HepG2 (cell line): ENCODE measurements at regions not wholly inside any gene's neighbourhood (a gene's known extent, or its start where the extent isn't known, plus 50 kb on each side); places are given as distances from the start of the nearest gene placed in this dataset.

ENCODE experiments used
- CREB1 ChIP-seq, 2 experiments: fragments of 450-650 bp in 1 of 2; IDR thresholded peaks; 2 replicates each; pipeline ENCODE4 v1.6.1; 2016 to 2017; ENCODE audit warnings: control low read depth in 1 of 2, mild to moderate bottlenecking in 1 of 2, missing compliant biosample characterization in 1 of 2, missing genetic modification characterization in 1 of 2
- HNF4G ChIP-seq, 2 experiments: sonication (generic) in 1 of 2; formaldehyde crosslinking in 1 of 2; IDR thresholded peaks; 2 replicates each; pipeline versions ENCODE4 v1.4.0 to v1.6.1; 2011 to 2020; ENCODE audit warnings: borderline replicate concordance in 2 of 2, low read depth in 2 of 2, mild to moderate bottlenecking in 2 of 2, low read length in 1 of 2, missing genetic modification reagents in 1 of 2, moderate library complexity in 1 of 2
- NR2F1 ChIP-seq, 2 experiments: fragments of 450-650 bp in 1 of 2; formaldehyde crosslinking in 1 of 2; IDR thresholded peaks; 2 replicates each; pipeline versions ENCODE4 v1.5.0 to v1.6.1; 2016 to 2020; ENCODE audit warnings: mild to moderate bottlenecking in 1 of 2, missing compliant biosample characterization in 1 of 2, missing genetic modification reagents in 1 of 2, moderate library complexity in 1 of 2
- PBX3 ChIP-seq: sonication (generic); formaldehyde crosslinking; IDR thresholded peaks from 2 replicates; pipeline ENCODE4 v1.8.1; 2023; ENCODE audit warnings: missing genetic modification reagents, inconsistent platforms, borderline replicate concordance
- ZBTB7A ChIP-seq: sonication (generic); formaldehyde crosslinking; IDR thresholded peaks from 2 replicates; pipeline ENCODE4 v1.8.0; 2022; ENCODE audit warnings: mild to moderate bottlenecking, missing genetic modification reagents
- ZNF337 ChIP-seq: sonication (generic); formaldehyde crosslinking; IDR thresholded peaks from 2 replicates; pipeline ENCODE4 v1.5.1; 2020; ENCODE audit warnings: missing genetic modification reagents, low read depth, mild to moderate bottlenecking, borderline replicate concordance
- ZSCAN21 ChIP-seq: sonication (generic); formaldehyde crosslinking; IDR thresholded peaks from 2 replicates; pipeline ENCODE4 v1.8.0; 2022; ENCODE audit warnings: mild to moderate bottlenecking, missing genetic modification reagents, moderate library complexity, borderline replicate concordance
- TF ChIP-seq, protein P1 (sequence below): sonication (generic); formaldehyde crosslinking; IDR thresholded peaks from 2 replicates; pipeline ENCODE4 v1.4.0; 2020; ENCODE audit warnings: missing genetic modification reagents, borderline replicate concordance
- TF ChIP-seq, protein P2 (sequence below): sonication (generic); formaldehyde crosslinking; IDR thresholded peaks from 2 replicates; pipeline ENCODE4 v1.5.0; 2020; ENCODE audit warnings: mild to moderate bottlenecking, missing genetic modification reagents
- TF ChIP-seq, protein P3 (sequence below): sonication (generic); formaldehyde crosslinking; IDR thresholded peaks from 2 replicates; pipeline ENCODE4 v1.5.1; 2020; ENCODE audit warnings: mild to moderate bottlenecking, missing genetic modification reagents, moderate library complexity

DNA sequence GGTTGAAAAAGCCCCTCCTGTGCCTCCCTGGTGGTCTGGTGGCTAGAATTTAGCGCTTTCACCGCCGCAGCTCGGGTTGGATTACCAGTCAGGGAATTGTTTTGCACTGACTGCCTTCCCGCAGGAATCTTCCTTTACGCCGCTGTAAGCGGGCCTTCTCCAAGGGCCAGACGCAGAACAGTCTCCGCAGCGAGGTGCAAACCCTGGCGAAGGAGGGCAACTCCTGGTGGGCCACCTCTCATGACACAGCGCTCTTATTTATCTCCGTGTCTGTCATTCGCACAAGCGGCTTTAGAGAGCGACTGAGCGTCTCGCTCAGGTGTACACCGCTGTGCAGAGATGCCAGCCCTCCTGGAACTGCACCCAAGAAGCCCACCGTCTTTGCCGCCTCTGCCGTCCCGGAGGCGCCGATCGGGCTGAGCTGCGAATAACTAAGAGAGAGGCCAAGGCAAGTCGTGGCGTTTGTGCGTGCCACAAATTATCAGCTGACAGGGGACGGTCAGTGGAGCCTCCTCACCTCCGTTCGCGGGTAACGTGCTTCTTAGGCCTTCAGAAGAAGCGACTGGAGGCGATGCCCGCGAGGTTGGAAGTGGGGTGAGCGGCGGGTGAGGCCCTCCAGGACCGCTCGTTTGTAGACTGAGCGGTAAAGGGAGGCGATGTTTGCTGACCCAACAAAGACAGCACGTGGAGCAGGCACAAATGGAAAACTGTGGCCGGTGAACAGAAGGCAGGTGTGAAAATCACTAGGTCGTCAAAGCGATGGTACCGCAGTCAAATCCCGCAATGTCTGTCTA lies 93.5 kb downstream of the PRKAB2 start (continued):
- TF ChIP-seq, protein P1, sequence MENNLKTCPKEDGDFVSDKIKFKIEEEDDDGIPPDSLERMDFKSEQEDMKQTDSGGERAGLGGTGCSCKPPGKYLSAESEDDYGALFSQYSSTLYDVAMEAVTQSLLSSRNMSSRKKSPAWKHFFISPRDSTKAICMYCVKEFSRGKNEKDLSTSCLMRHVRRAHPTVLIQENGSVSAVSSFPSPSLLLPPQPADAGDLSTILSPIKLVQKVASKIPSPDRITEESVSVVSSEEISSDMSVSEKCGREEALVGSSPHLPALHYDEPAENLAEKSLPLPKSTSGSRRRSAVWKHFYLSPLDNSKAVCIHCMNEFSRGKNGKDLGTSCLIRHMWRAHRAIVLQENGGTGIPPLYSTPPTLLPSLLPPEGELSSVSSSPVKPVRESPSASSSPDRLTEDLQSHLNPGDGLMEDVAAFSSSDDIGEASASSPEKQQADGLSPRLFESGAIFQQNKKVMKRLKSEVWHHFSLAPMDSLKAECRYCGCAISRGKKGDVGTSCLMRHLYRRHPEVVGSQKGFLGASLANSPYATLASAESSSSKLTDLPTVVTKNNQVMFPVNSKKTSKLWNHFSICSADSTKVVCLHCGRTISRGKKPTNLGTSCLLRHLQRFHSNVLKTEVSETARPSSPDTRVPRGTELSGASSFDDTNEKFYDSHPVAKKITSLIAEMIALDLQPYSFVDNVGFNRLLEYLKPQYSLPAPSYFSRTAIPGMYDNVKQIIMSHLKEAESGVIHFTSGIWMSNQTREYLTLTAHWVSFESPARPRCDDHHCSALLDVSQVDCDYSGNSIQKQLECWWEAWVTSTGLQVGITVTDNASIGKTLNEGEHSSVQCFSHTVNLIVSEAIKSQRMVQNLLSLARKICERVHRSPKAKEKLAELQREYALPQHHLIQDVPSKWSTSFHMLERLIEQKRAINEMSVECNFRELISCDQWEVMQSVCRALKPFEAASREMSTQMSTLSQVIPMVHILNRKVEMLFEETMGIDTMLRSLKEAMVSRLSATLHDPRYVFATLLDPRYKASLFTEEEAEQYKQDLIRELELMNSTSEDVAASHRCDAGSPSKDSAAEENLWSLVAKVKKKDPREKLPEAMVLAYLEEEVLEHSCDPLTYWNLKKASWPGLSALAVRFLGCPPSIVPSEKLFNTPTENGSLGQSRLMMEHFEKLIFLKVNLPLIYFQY = no peak
- TF ChIP-seq PBX3 (CRISPR knock-in tag) (no peak), CREB1 (IDR thresholded peaks at IDR 0.05) (no peak), CREB1 (CRISPR knock-in tag; IDR thresholded peaks at IDR 0.05) (no peak), ZNF337 (CRISPR knock-in tag) (no peak), HNF4G (IDR thresholded peaks at IDR 0.05; ENCODE audit: borderline replicate concordance, low read depth, low read length) (no peak), HNF4G (CRISPR knock-in tag; IDR thresholded peaks at IDR 0.05; ENCODE audit: borderline replicate concordance, low read depth) (no peak), ZSCAN21 (no peak), ZBTB7A (CRISPR knock-in tag) (no peak), NR2F1 (CRISPR knock-in tag; IDR thresholded peaks at IDR 0.05) (no peak)
- TF ChIP-seq, protein P2, sequence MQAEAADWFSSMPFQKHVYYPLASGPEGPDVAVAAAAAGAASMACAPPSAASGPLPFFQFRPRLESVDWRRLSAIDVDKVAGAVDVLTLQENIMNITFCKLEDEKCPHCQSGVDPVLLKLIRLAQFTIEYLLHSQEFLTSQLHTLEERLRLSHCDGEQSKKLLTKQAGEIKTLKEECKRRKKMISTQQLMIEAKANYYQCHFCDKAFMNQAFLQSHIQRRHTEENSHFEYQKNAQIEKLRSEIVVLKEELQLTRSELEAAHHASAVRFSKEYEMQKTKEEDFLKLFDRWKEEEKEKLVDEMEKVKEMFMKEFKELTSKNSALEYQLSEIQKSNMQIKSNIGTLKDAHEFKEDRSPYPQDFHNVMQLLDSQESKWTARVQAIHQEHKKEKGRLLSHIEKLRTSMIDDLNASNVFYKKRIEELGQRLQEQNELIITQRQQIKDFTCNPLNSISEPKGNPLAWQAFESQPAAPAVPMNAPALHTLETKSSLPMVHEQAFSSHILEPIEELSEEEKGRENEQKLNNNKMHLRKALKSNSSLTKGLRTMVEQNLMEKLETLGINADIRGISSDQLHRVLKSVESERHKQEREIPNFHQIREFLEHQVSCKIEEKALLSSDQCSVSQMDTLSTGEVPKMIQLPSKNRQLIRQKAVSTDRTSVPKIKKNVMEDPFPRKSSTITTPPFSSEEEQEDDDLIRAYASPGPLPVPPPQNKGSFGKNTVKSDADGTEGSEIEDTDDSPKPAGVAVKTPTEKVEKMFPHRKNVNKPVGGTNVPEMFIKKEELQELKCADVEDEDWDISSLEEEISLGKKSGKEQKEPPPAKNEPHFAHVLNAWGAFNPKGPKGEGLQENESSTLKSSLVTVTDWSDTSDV = no peak
- TF ChIP-seq, protein P3, sequence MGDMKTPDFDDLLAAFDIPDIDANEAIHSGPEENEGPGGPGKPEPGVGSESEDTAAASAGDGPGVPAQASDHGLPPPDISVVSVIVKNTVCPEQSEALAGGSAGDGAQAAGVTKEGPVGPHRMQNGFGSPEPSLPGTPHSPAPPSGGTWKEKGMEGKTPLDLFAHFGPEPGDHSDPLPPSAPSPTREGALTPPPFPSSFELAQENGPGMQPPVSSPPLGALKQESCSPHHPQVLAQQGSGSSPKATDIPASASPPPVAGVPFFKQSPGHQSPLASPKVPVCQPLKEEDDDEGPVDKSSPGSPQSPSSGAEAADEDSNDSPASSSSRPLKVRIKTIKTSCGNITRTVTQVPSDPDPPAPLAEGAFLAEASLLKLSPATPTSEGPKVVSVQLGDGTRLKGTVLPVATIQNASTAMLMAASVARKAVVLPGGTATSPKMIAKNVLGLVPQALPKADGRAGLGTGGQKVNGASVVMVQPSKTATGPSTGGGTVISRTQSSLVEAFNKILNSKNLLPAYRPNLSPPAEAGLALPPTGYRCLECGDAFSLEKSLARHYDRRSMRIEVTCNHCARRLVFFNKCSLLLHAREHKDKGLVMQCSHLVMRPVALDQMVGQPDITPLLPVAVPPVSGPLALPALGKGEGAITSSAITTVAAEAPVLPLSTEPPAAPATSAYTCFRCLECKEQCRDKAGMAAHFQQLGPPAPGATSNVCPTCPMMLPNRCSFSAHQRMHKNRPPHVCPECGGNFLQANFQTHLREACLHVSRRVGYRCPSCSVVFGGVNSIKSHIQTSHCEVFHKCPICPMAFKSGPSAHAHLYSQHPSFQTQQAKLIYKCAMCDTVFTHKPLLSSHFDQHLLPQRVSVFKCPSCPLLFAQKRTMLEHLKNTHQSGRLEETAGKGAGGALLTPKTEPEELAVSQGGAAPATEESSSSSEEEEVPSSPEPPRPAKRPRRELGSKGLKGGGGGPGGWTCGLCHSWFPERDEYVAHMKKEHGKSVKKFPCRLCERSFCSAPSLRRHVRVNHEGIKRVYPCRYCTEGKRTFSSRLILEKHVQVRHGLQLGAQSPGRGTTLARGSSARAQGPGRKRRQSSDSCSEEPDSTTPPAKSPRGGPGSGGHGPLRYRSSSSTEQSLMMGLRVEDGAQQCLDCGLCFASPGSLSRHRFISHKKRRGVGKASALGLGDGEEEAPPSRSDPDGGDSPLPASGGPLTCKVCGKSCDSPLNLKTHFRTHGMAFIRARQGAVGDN (CRISPR knock-in tag) = no peak
- TF ChIP-seq, all 625 proteins: peak for 0
